H7 (cell line): ENCODE measurements at regions not wholly inside any gene's neighbourhood (a gene's known extent, or its start where the extent isn't known, plus 50 kb on each side); places are given as distances from the start of the nearest gene placed in this dataset.

ENCODE experiments used
- DNase-seq: peaks from one replicate; pipeline ENCODE4 v3.0.0; 2012
- H3K27me3 ChIP-seq: 2 replicates; pipeline ENCODE4 v1.6.0; 2011; ENCODE audit warnings: mild to moderate bottlenecking, low read length; ENCODE audit not compliant: control insufficient read depth, insufficient read depth
- H3K36me3 ChIP-seq: replicated peaks from 2 replicates; pipeline ENCODE4 v1.5.1; 2011; ENCODE audit warnings: low read length; ENCODE audit not compliant: control insufficient read depth, insufficient read depth
- H3K4me3 ChIP-seq: 2 replicates; pipeline ENCODE4 v1.5.1; 2011; ENCODE audit warnings: low read depth, mild to moderate bottlenecking, control low read depth, low read length, moderate library complexity; ENCODE audit not compliant: insufficient read depth

- Histone ChIP-seq H3K4me3 (no peak overlapping the region), H3K27me3 (no peaks in the 10 kb centered on the region), H3K36me3 (no peaks in the 10 kb centered on the region)
- DNase-seq, result no peak
Measured at GRCh38 chr18:77870199-77870598, 620.6 kb downstream of the GALR1 start.

GRCh38 chr18:77870894-77871293 is 621.2 kb downstream of the GALR1 start:
- DNase-seq, result no peak
- Histone ChIP-seq H3K27me3 (no peaks in the 10 kb centered on the region), H3K36me3 (no peaks in the 10 kb centered on the region), H3K4me3 (no peak overlapping the region)

GRCh38 chr18:77872166-77872565 is 622.5 kb downstream of the GALR1 start:
- no peak overlapping the region for H3K4me3 ChIP-seq
- H3K36me3 ChIP-seq, result no peaks in the 10 kb centered on the region
- H3K27me3 ChIP-seq, result no peaks in the 10 kb centered on the region
- no peak for DNase-seq

- Histone ChIP-seq H3K27me3 (no peaks in the 10 kb centered on the region), H3K36me3 (no peaks in the 10 kb centered on the region), H3K4me3 (no peak overlapping the region)
- DNase-seq, result no peak
Measured at GRCh38 chr18:77876319-77876865, 626.7 kb downstream of the GALR1 start.

GRCh38 chr18:77879829-77880228 is 630.2 kb downstream of the GALR1 start:
- no peak overlapping the region for H3K4me3 ChIP-seq
- DNase-seq, result no peak
- H3K27me3 ChIP-seq, result no peaks in the 10 kb centered on the region
- no peaks in the 10 kb centered on the region for H3K36me3 ChIP-seq

- H3K27me3 ChIP-seq, result no peaks in the 10 kb centered on the region
- no peak for DNase-seq
- no peak overlapping the region for H3K4me3 ChIP-seq
- H3K36me3 ChIP-seq, result no peaks in the 10 kb centered on the region
Measured at GRCh38 chr18:77884454-77884853, 634.8 kb downstream of the GALR1 start.

GRCh38 chr18:77894060-77894459 is 644.4 kb downstream of the GALR1 start:
- Histone ChIP-seq H3K4me3 (no peak overlapping the region), H3K36me3 (no peaks in the 10 kb centered on the region), H3K27me3 (no peaks in the 10 kb centered on the region)
- DNase-seq, result no peak

GRCh38 chr18:77895250-77895649 is 645.6 kb downstream of the GALR1 start:
- Histone ChIP-seq H3K4me3 (no peak overlapping the region), H3K27me3 (no peaks in the 10 kb centered on the region), H3K36me3 (no peaks in the 10 kb centered on the region)
- no peak for DNase-seq

GRCh38 chr18:77896586-77897252 is 647.1 kb downstream of the GALR1 start:
- H3K4me3 ChIP-seq, result no peak overlapping the region
- no peaks in the 10 kb centered on the region for H3K36me3 ChIP-seq
- no peak for DNase-seq
- H3K27me3 ChIP-seq, result no peaks in the 10 kb centered on the region

- DNase-seq, result no peak
- no peaks in the 10 kb centered on the region for H3K36me3 ChIP-seq
- no peak overlapping the region for H3K4me3 ChIP-seq
- no peaks in the 10 kb centered on the region for H3K27me3 ChIP-seq
Measured at GRCh38 chr18:77897606-77898005, 648.0 kb downstream of the GALR1 start.

- peak; percentile 90 for DNase-seq
- H3K4me3 ChIP-seq, result peak overlapping the region; percentile 47
- H3K27me3 ChIP-seq, result no peaks in the 10 kb centered on the region
- H3K36me3 ChIP-seq, result no peaks in the 10 kb centered on the region
Measured at GRCh38 chr18:77899972-77900754, 650.5 kb downstream of the GALR1 start.

GRCh38 chr18:77905011-77905410 is 655.4 kb downstream of the GALR1 start:
- no peak for DNase-seq
- H3K4me3 ChIP-seq, result no peak overlapping the region
- no peaks in the 10 kb centered on the region for H3K36me3 ChIP-seq
- H3K27me3 ChIP-seq, result no peaks in the 10 kb centered on the region

GRCh38 chr18:77905449-77906055 is 655.9 kb downstream of the GALR1 start:
- no peak overlapping the region for H3K4me3 ChIP-seq
- H3K27me3 ChIP-seq, result no peaks in the 10 kb centered on the region
- no peak for DNase-seq
- H3K36me3 ChIP-seq, result no peaks in the 10 kb centered on the region

GRCh38 chr18:77906103-77906892 is 656.6 kb downstream of the GALR1 start:
- no peak for DNase-seq
- H3K4me3 ChIP-seq, result no peak overlapping the region
- no peaks in the 10 kb centered on the region for H3K27me3 ChIP-seq
- H3K36me3 ChIP-seq, result no peaks in the 10 kb centered on the region
